ENCODE measurements at regions not wholly inside any gene's neighbourhood (a gene's known extent, or its start where the extent isn't known, plus 50 kb on each side); places are given as distances from the start of the nearest gene placed in this dataset.
"Not testable (repeated sequence)": the region's sequence is repeated elsewhere in the genome, so short reads cannot be mapped to it uniquely, and the experiment has no call there.

DNA sequence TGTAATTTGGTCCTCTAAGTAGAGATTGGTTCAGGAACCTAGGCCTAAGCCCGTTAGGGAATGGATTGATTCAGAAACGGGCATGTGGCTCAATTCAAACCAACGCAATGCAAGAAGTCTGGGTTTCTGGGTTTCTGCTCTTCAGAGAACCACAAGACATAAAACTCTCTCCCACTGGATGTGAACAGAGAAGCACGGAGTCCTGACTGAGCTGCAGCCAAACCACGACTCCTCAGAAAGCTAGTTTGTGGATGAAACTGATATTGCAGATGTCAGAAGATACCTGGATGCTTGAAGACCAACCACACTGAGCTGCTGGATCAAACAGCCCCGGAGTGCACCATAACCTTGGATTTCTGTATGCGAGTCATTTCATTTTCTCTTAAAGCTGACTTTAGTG lies 50.0 kb downstream of the SOD2 start:
- no peak for DNase-seq (ENCODE audit: low read depth, low spot score)

DNA sequence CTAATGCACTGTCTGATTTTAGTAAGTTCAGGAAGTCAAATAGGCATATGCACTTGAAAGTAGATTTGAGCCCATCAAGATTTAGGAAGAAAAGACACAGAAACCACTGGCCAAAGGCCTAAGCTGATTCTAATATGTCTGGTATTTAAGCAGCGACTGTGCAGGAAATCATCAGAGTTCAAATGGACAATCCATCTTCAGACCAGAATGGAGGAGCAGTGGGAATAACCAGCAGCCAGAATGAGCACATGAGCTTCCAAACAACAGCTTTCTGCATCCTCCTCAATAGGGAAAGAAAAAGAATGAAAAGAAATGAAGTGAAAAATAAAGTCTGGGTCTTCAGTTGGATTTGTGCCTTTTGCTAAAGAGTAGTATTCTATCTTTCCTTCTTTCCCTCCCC lies 50.6 kb downstream of the SOD2 start:
- no peak for DNase-seq (ENCODE audit: low read depth, low spot score)

DNA sequence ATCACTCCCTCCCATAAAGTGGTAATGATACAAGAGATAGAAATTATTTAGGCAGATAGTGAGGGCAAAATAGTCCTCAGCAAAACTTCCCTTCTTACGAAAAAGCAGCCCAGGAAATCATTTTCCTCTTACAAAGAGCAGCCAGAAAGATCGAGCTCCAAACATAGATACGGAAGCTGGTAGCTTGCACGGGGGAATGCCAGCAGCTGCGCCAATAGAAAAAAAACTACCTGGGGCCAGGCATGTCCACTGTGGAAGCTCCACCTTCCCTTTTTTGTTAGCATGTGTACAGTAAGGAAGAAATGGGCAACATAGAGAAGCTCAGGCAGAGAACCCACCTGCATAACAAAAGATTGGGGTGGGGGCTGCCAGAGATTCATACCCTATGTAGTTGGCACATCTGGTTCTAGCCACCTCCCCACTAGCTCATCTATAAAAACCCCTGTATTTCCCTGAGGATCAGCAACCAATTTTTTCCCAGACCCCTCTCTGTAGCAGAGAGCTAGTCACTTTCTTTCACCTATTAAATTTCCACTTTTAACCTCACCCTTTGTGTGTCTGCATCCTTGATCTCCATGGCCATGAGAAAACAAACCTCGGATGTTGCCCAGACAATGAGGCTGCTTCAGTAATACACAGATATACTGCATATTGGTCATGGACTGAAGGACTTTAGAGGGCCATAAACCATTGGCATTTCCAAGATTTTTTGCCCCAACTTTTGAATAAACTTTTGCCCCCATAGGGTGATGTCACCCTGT lies 52.1 kb downstream of the SOD2 start:
- DNase-seq (ENCODE audit: low read depth, low spot score): no peak

GRCh38 chr6:159640322-159640721 lies 52.7 kb downstream of the SOD2 start:
- no peak for DNase-seq (ENCODE audit: low read depth, low spot score)

GRCh38 chr6:159639721-159640120 lies 53.3 kb downstream of the SOD2 start:
- DNase-seq (ENCODE audit: low read depth, low spot score): no peak

DNA sequence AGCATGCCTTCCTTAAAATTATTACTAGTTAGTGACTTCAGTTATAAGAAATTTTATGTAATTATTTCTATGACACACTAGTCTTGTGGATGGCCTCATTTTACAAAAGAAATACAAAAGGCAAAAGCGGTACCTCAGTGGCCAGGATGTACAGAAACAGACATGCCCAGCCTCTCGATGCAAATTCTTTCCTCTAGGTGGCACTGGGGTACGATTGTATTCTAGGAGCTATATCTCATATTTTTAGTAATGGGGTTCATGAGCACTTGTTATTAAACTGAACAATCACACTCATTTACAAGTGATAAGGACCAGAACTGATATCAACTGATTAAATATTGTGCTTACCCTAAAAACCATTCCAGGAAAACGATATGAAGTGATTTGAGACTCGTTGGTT lies 59.8 kb downstream of the SOD2 start:
- DNase-seq (ENCODE audit: low read depth, low spot score): no peak

GRCh38 chr6:159631886-159632285 lies 61.2 kb downstream of the SOD2 start:
- no peak for DNase-seq (ENCODE audit: low read depth, low spot score)

- no peak for DNase-seq (ENCODE audit: low read depth, low spot score)
These were observed 65.1 kb downstream of the SOD2 start for GRCh38 chr6:159627939-159628338.

DNA sequence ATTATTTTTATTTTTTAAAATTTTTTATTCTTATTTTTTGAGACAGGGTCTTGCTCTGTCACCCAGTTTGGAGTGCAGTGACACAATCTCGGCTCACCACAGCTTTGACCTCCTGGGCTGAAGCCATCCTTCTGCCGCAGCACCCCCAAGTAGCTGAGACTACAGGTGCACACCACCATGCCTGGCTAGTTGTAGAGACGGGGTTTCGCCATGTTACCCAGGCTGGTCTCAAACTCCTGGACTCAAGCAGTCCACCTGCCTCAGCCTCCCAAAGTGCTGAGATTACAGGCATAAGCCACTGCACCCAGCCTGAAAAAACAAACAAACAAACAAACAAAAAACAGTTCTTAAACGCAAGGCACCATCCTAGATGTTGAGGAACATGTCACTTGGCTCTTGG lies 66.5 kb downstream of the SOD2 start:
- DNase-seq (ENCODE audit: low read depth, low spot score): not testable (repeated sequence)

DNA sequence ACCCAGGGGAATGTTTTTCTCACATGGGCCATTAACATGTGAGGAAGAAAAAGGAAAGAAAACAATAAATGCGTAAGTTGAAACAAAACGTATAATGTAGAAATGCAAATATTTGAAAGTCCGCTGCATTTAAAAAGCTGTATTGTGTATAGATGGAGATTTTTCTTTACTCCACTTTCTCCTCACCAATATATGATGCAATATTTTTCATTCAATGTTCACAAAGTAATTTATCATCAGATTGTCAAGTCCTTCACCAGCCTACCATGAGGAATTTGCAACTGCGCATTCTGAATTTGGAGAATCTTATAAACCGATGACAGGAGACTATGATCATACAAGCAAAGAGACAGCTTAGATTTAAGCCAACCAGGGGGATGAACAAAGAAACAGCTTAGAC lies 69.9 kb downstream of the SOD2 start:
- no peak for DNase-seq (ENCODE audit: low read depth, low spot score)

DNA sequence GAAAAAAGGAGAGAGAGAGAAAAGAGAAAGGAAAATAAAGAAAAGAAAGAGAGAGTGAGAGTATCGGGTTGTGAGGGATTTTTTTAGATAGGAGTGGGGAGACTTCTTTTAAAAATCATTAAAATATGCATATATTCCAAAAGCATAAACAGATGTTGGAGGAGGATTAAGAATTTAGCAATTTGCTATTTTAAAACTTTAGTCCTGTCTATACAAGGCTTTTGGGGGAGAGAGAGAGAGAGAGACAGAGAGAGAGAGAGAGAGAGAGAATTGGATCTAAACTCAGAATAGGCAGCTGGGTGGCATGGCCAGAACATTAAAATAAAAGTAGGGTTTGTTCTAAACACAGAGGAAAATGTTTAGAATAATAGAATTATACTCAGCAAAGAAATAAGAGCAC lies 72.1 kb downstream of the SOD2 start:
- no peak for DNase-seq (ENCODE audit: low read depth, low spot score)

- no peak for DNase-seq (ENCODE audit: low read depth, low spot score)
These were observed 75.6 kb downstream of the SOD2 start for GRCh38 chr6:159617444-159617843.

DNA sequence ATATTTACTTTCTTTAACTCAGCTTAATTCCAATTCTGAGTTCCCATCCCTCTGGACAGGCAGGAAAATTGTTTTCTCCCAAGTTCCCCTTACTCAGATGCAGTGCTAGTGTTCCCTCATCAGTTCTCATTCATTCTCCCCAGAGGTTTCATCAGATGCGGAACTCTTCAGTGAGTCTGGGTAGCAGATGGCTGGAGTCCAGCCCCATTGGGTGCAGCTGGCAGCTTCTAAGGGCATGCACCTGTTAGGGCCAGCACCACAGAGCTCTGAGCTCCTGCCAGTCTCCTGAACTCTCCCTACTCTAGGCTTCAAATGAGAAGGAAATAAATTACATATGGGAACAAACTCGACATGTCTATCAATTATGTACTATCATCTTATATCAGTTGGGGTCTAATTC lies 76.6 kb downstream of the SOD2 start:
- DNase-seq (ENCODE audit: low read depth, low spot score): no peak

- no peak for DNase-seq (ENCODE audit: low read depth, low spot score)
These were observed 77.1 kb downstream of the SOD2 start for GRCh38 chr6:159615918-159616317.

DNA sequence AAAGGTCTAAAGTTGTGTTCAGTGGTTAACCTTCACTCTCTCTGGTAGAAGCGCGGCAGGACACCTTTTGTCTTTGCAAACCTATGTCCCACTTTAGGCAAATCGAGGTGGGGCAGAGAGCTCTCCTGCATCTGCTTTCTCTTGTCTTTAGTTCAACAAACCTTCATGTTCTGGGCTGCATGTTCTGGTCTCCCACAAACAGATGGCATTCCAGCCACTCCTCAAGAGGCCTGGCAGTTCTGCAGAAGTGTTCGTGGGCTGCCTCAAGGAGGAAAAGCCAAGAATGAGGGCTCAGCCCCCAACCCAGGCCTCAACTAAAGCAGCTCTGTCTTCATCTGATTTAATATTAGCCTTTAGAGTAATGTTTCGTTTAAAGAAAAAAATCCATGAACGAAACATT lies 82.2 kb downstream of the SOD2 start:
- no peak for DNase-seq (ENCODE audit: low read depth, low spot score)

GRCh38 chr6:159609652-159610178 lies 83.3 kb downstream of the SOD2 start:
- DNase-seq (ENCODE audit: low read depth, low spot score): no peak

- DNase-seq (ENCODE audit: low read depth, low spot score): no peak
These were observed 83.9 kb downstream of the SOD2 start for GRCh38 chr6:159608961-159609651.

- DNase-seq (ENCODE audit: low read depth, low spot score): no peak
These were observed 86.3 kb downstream of the SOD2 start for GRCh38 chr6:159606786-159607185.

- DNase-seq (ENCODE audit: low read depth, low spot score): no peak
These were observed 88.5 kb downstream of the SOD2 start for GRCh38 chr6:159604443-159604956.

DNA sequence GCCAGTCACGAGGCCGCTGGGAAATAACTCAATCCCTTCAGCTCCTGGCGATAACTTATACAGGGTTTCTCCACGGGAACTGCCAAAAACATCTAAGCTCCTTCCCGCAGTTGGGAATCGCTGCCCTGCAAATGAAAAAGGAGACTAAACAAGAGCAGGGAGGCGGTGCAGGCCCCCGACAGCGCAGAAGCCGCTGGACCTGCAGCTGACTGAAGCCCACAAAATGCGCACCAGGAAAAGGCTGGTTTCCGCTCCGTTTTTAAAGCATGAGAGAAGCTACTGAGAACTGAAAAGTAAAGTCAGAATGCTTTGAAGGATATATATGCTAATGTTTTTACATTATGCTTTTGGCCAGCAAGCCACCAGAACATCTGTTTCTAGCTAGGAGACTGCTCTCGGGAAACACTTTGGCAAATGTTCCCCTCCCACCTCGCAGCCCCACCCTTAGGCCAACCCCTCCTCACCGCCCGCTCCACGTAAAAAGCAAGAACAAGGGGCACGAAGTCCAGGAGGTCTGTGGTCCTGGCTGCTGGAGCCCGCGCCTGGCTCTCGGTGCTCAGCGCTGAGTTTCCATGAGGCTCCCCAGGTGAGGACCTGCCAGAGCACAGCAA lies 90.5 kb downstream of the SOD2 start:
- DNase-seq (ENCODE audit: low read depth, low spot score): peak; percentile 70

DNA sequence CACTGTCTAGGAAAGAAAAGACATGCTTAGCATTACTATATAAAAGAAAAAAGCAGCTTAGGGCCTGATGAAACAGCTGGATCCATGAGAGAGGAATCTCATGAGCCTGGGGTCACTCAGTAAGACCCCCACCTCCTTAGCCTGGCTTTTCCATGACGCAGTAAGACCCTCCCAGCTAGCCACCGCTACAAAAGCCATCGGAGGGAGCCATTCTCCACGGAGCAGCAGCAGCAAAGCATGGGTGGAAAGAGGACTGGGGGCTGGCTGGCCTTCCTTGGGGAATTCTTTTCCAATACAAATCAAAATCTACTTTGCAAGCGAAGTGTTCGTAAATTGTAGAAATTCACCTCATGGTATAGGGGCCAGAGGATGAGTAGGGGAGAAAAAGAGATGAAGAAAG lies 91.8 kb downstream of the SOD2 start:
- no peak for DNase-seq (ENCODE audit: low read depth, low spot score)

DNA sequence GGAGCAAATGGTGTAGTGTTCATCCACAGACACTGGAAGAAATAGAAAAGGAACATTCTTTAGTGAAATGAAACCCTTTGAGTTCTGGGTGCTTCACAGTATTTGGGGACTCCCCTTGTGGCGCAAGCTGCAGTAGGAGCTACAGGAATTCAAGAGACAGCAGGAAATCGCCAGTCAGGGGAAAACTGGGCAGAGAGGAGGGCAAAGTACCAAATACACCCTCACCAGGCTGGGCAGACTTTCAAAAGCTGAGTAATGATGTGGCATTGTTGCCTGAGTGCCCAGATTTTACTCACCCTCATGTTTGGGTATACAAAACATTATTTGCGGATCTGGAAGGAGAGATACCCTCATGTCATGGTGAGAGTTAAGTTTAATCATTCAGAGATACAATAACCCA lies 97.9 kb downstream of the SOD2 start:
- DNase-seq (ENCODE audit: low read depth, low spot score): peak; percentile 10

- peak; percentile 43 for DNase-seq (ENCODE audit: low read depth, low spot score)
These were observed 98.3 kb downstream of the SOD2 start for GRCh38 chr6:159594750-159595117.

All from smooth muscle cell of the brain vasculature (primary cell).